WTC11 (cell line): ENCODE measurements at regions not wholly inside any gene's neighbourhood (a gene's known extent, or its start where the extent isn't known, plus 50 kb on each side); places are given as distances from the start of the nearest gene placed in this dataset.
A peak's percentile ranks its signal among the peaks of the same experiment; 100 is the strongest.

Experiments
- ATAC-seq: fragments of 200-7000 bp; cut with Tn5 transposase; 2 replicates; pipeline ENCODE4 v1.10.0; 2021; ENCODE audit warnings: mild to moderate bottlenecking, moderate library complexity
- CTCF ChIA-PET: fragments of 300-600 bp; sonication (Branson Sonifier 250); formaldehyde crosslinking; loops from one replicate; lab custom pipeline; 2021; ENCODE audit warnings: antibody characterized with exemption; lab: Charles Lee
- POLR2A ChIA-PET: fragments of 350-600 bp; sonication (Branson Sonifier 250); formaldehyde crosslinking; loops from one replicate; lab custom pipeline; 2021; ENCODE audit warnings: antibody characterized with exemption; lab: Charles Lee
- DNase-seq: peaks from one replicate; pipeline ENCODE4 v3.0.0; 2021; ENCODE audit warnings: low spot score
- H3K27ac Mint-ChIP-seq: 2 replicates; pipeline ENCODE4 v1.8.0; 2021; ENCODE audit warnings: mixed read lengths
- H3K27me3 Mint-ChIP-seq: 2 replicates; pipeline ENCODE4 v1.8.0; 2021; ENCODE audit warnings: low read depth, mild to moderate bottlenecking, moderate library complexity, mixed read lengths
- H3K36me3 Mint-ChIP-seq: 2 replicates; pipeline ENCODE4 v1.8.0; 2021; ENCODE audit warnings: mixed read lengths
- H3K4me1 Mint-ChIP-seq: 2 replicates; pipeline ENCODE4 v1.8.0; 2022; ENCODE audit warnings: mixed read lengths
- H3K4me3 Mint-ChIP-seq: 2 replicates; pipeline ENCODE4 v1.8.0; 2021; ENCODE audit warnings: mild to moderate bottlenecking, moderate library complexity, mixed read lengths
- H3K9me3 Mint-ChIP-seq: 2 replicates; pipeline ENCODE4 v1.8.0; 2021; ENCODE audit warnings: mixed read lengths
- ATF1 ChIP-seq: sonication (generic); formaldehyde crosslinking; IDR thresholded peaks from 2 replicates; pipeline ENCODE4 v1.8.1; 2023; ENCODE audit warnings: mild to moderate bottlenecking, moderate library complexity, missing genetic modification reagents
- FOXJ3 ChIP-seq: sonication (generic); formaldehyde crosslinking; IDR thresholded peaks from 2 replicates; pipeline ENCODE4 v1.9.0; 2021; ENCODE audit warnings: missing genetic modification reagents, mild to moderate bottlenecking, borderline replicate concordance
- HMGA2 ChIP-seq: fragments of 250-450 bp; sonication (Bioruptor Pico); IDR thresholded peaks from 2 replicates; pipeline ENCODE4 v1.4.0; 2021; ENCODE audit warnings: mild to moderate bottlenecking, moderate library complexity
- NFYB ChIP-seq: sonication (generic); formaldehyde crosslinking; conservative IDR thresholded peaks from 2 replicates; pipeline ENCODE4 v1.8.0; 2022; ENCODE audit warnings: low read depth, missing genetic modification reagents
- NR3C1 ChIP-seq: sonication (generic); formaldehyde crosslinking; conservative IDR thresholded peaks from 2 replicates; pipeline ENCODE4 v1.8.1; 2023; ENCODE audit warnings: low read depth, mild to moderate bottlenecking, missing genetic modification reagents
- SMAD3 ChIP-seq: sonication (generic); formaldehyde crosslinking; IDR thresholded peaks from 2 replicates; pipeline ENCODE4 v1.8.0; 2022; ENCODE audit warnings: missing genetic modification reagents, mild to moderate bottlenecking, borderline replicate concordance
- SMAD4 ChIP-seq: sonication (generic); formaldehyde crosslinking; IDR thresholded peaks from 2 replicates; pipeline ENCODE4 v1.8.0; 2022; ENCODE audit warnings: mild to moderate bottlenecking, missing genetic modification reagents
- SOX15 ChIP-seq: fragments of 250-450 bp; sonication (Bioruptor Pico); IDR thresholded peaks from 2 replicates; pipeline ENCODE4 v1.9.0; 2021; ENCODE audit warnings: mild to moderate bottlenecking
- SP1 ChIP-seq: sonication (generic); formaldehyde crosslinking; conservative IDR thresholded peaks from 2 replicates; pipeline ENCODE4 v1.8.1; 2022; ENCODE audit warnings: missing genetic modification reagents
- ZNF121 ChIP-seq: sonication (generic); formaldehyde crosslinking; IDR thresholded peaks from 2 replicates; pipeline ENCODE4 v1.8.0; 2023; ENCODE audit warnings: missing genetic modification reagents
- ZNF138 ChIP-seq: sonication (generic); formaldehyde crosslinking; conservative IDR thresholded peaks from 2 replicates; pipeline ENCODE4 v1.8.1; 2022; ENCODE audit warnings: mild to moderate bottlenecking, moderate library complexity, missing genetic modification reagents
- ZNF232 ChIP-seq: sonication (generic); formaldehyde crosslinking; IDR thresholded peaks from 2 replicates; pipeline ENCODE4 v1.8.0; 2022; ENCODE audit warnings: mild to moderate bottlenecking, missing genetic modification reagents
- ZNF396 ChIP-seq: fragments of 250-450 bp; sonication (Bioruptor Pico); IDR thresholded peaks from 2 replicates; pipeline ENCODE4 v1.8.0; 2021; ENCODE audit warnings: mild to moderate bottlenecking, moderate library complexity, borderline replicate concordance
- ZNF671 ChIP-seq: fragments of 250-450 bp; sonication (Bioruptor Pico); IDR thresholded peaks from 2 replicates; pipeline ENCODE4 v1.8.0; 2021; ENCODE audit warnings: mild to moderate bottlenecking
- TF ChIP-seq, protein P1 (sequence below): sonication (generic); formaldehyde crosslinking; IDR thresholded peaks from 2 replicates; pipeline ENCODE4 v1.8.1; 2023; ENCODE audit warnings: mild to moderate bottlenecking, missing genetic modification reagents, moderate library complexity
- TF ChIP-seq, protein P2 (sequence below): sonication (generic); formaldehyde crosslinking; IDR thresholded peaks from 2 replicates; pipeline ENCODE4 v1.8.0; 2023; ENCODE audit warnings: mild to moderate bottlenecking, missing genetic modification reagents
- TF ChIP-seq, protein P3 (sequence below): sonication (generic); formaldehyde crosslinking; IDR thresholded peaks from 2 replicates; pipeline ENCODE4 v1.8.0; 2022; ENCODE audit warnings: mild to moderate bottlenecking, missing genetic modification reagents
- TF ChIP-seq, protein P4 (sequence below): sonication (generic); formaldehyde crosslinking; IDR thresholded peaks from 2 replicates; pipeline ENCODE4 v1.8.1; 2023; ENCODE audit warnings: mild to moderate bottlenecking, missing genetic modification reagents
- TF ChIP-seq, protein P5 (sequence below): sonication (generic); formaldehyde crosslinking; IDR thresholded peaks from 2 replicates; pipeline ENCODE4 v1.8.0; 2023; ENCODE audit warnings: missing genetic modification reagents, mild to moderate bottlenecking, borderline replicate concordance

DNA sequence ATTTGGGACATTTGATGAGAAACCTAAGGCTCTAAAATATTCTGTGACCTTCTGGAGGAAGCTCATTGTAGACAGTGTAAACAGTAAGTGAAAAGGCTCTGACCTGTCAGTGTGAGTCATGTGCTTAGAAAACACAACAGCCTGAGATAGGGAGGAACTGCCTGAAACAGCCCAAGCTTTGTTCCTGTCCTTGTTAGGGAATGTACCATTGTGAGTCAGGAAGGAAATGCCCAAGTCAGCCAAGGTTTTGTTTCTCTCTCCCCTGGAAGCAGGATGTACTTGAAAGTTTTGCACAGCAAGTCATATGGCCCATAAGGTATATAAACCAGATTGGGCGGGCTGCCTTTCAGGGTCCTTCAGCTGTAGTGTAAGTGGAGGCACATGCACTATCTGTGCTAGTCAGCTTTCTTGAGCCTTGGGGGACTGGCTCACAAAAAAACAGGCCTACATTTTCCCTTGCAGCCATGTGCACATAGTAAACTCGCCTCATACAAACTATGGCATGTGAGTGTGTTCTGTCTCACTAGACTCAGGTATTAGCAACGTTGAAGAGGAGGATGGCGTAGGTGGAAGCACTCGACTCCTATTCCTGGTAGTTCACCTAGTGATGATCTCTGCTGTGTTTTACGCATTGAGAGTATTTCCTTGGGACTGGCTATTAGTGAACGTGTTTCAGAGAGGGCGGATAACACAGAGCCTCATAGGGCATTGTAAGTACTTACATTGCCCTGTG, 141.2 kb upstream of the KLHL1 start:
- no peak for DNase-seq
- ChIA-PET CTCF (no interaction called here), POLR2A (no interaction called here)
- peak; percentile 93 for ATAC-seq
- Mint-ChIP-seq H3K4me1 (peaks cover 22% of the 10 kb centered on the region), H3K27ac (peak overlapping the region; percentile 58; the same call in 1 of the 2 replicates), H3K4me3 (no peak overlapping the region), H3K9me3 (no peaks in the 10 kb centered on the region), H3K36me3 (no peaks in the 10 kb centered on the region), H3K27me3 (no peaks in the 10 kb centered on the region)
- TF ChIP-seq NFYB (CRISPR knock-in tag) (no peak), HMGA2 (CRISPR knock-in tag) (no peak), ATF1 (CRISPR knock-in tag) (no peak), ZNF138 (CRISPR knock-in tag) (no peak), SP1 (no peak), ZNF396 (CRISPR knock-in tag) (no peak), SOX15 (CRISPR knock-in tag) (no peak), NR3C1 (CRISPR knock-in tag) (no peak), FOXJ3 (CRISPR knock-in tag) (no peak), ZNF671 (no peak), SMAD4 (no peak), SMAD3 (CRISPR knock-in tag) (no peak), ZNF121 (CRISPR knock-in tag) (no peak)
- TF ChIP-seq, protein P1, sequence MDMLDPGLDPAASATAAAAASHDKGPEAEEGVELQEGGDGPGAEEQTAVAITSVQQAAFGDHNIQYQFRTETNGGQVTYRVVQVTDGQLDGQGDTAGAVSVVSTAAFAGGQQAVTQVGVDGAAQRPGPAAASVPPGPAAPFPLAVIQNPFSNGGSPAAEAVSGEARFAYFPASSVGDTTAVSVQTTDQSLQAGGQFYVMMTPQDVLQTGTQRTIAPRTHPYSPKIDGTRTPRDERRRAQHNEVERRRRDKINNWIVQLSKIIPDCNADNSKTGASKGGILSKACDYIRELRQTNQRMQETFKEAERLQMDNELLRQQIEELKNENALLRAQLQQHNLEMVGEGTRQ (CRISPR knock-in tag): no peak
- TF ChIP-seq, protein P2, sequence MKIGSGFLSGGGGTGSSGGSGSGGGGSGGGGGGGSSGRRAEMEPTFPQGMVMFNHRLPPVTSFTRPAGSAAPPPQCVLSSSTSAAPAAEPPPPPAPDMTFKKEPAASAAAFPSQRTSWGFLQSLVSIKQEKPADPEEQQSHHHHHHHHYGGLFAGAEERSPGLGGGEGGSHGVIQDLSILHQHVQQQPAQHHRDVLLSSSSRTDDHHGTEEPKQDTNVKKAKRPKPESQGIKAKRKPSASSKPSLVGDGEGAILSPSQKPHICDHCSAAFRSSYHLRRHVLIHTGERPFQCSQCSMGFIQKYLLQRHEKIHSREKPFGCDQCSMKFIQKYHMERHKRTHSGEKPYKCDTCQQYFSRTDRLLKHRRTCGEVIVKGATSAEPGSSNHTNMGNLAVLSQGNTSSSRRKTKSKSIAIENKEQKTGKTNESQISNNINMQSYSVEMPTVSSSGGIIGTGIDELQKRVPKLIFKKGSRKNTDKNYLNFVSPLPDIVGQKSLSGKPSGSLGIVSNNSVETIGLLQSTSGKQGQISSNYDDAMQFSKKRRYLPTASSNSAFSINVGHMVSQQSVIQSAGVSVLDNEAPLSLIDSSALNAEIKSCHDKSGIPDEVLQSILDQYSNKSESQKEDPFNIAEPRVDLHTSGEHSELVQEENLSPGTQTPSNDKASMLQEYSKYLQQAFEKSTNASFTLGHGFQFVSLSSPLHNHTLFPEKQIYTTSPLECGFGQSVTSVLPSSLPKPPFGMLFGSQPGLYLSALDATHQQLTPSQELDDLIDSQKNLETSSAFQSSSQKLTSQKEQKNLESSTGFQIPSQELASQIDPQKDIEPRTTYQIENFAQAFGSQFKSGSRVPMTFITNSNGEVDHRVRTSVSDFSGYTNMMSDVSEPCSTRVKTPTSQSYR (CRISPR knock-in tag): no peak
- TF ChIP-seq, protein P3, sequence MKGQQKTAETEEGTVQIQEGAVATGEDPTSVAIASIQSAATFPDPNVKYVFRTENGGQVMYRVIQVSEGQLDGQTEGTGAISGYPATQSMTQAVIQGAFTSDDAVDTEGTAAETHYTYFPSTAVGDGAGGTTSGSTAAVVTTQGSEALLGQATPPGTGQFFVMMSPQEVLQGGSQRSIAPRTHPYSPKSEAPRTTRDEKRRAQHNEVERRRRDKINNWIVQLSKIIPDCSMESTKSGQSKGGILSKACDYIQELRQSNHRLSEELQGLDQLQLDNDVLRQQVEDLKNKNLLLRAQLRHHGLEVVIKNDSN (CRISPR knock-in tag): no peak
- TF ChIP-seq, protein P4, sequence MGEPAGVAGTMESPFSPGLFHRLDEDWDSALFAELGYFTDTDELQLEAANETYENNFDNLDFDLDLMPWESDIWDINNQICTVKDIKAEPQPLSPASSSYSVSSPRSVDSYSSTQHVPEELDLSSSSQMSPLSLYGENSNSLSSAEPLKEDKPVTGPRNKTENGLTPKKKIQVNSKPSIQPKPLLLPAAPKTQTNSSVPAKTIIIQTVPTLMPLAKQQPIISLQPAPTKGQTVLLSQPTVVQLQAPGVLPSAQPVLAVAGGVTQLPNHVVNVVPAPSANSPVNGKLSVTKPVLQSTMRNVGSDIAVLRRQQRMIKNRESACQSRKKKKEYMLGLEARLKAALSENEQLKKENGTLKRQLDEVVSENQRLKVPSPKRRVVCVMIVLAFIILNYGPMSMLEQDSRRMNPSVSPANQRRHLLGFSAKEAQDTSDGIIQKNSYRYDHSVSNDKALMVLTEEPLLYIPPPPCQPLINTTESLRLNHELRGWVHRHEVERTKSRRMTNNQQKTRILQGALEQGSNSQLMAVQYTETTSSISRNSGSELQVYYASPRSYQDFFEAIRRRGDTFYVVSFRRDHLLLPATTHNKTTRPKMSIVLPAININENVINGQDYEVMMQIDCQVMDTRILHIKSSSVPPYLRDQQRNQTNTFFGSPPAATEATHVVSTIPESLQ (CRISPR knock-in tag): no peak

DNA sequence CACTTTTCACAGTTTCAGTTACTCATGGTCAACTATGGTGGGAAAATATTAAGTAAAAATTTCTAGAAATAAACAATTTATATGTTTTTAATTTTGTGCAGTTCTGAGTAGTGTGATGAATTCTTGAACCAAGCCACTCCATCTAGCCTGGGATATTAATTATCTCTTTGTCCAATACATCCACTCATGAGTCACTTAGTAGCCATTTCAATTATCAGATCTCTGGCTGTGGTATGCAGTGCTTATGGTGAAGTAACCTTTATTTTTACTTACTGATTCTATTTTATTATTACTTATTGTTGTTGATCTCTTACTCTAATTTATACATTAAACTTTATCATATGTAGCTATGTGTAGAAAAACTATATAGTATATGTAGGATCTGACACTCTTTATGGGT, 128.9 kb upstream of the KLHL1 start:
- no peaks in the 10 kb centered on the region; the same call in 1 of the 2 replicates for H3K27me3 Mint-ChIP-seq
- no peak overlapping the region for H3K4me3 Mint-ChIP-seq
- H3K4me1 Mint-ChIP-seq: peaks cover 9% of the 10 kb centered on the region
- no peaks in the 10 kb centered on the region for H3K36me3 Mint-ChIP-seq
- no peak for ATAC-seq
- H3K27ac Mint-ChIP-seq: no peak overlapping the region
- ChIA-PET POLR2A (no interaction called here), CTCF (no interaction called here)
- DNase-seq: no peak
- peaks cover 10% of the 10 kb centered on the region for H3K9me3 Mint-ChIP-seq
- TF ChIP-seq ZNF671 (no peak), ZNF232 (CRISPR knock-in tag) (no peak)
- TF ChIP-seq, protein P5, sequence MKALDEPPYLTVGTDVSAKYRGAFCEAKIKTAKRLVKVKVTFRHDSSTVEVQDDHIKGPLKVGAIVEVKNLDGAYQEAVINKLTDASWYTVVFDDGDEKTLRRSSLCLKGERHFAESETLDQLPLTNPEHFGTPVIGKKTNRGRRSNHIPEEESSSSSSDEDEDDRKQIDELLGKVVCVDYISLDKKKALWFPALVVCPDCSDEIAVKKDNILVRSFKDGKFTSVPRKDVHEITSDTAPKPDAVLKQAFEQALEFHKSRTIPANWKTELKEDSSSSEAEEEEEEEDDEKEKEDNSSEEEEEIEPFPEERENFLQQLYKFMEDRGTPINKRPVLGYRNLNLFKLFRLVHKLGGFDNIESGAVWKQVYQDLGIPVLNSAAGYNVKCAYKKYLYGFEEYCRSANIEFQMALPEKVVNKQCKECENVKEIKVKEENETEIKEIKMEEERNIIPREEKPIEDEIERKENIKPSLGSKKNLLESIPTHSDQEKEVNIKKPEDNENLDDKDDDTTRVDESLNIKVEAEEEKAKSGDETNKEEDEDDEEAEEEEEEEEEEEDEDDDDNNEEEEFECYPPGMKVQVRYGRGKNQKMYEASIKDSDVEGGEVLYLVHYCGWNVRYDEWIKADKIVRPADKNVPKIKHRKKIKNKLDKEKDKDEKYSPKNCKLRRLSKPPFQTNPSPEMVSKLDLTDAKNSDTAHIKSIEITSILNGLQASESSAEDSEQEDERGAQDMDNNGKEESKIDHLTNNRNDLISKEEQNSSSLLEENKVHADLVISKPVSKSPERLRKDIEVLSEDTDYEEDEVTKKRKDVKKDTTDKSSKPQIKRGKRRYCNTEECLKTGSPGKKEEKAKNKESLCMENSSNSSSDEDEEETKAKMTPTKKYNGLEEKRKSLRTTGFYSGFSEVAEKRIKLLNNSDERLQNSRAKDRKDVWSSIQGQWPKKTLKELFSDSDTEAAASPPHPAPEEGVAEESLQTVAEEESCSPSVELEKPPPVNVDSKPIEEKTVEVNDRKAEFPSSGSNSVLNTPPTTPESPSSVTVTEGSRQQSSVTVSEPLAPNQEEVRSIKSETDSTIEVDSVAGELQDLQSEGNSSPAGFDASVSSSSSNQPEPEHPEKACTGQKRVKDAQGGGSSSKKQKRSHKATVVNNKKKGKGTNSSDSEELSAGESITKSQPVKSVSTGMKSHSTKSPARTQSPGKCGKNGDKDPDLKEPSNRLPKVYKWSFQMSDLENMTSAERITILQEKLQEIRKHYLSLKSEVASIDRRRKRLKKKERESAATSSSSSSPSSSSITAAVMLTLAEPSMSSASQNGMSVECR (CRISPR knock-in tag): no peak
- TF ChIP-seq, protein P4 (CRISPR knock-in tag): no peak
